SJCRH30 (cell line): ENCODE measurements at regions not wholly inside any gene's neighbourhood (a gene's known extent, or its start where the extent isn't known, plus 50 kb on each side); places are given as distances from the start of the nearest gene placed in this dataset.
"Not testable (repeated sequence)": the region's sequence is repeated elsewhere in the genome, so short reads cannot be mapped to it uniquely, and the experiment has no call there.

ENCODE experiments used
- DNase-seq, 2 experiments: peaks; one replicate each; pipeline ENCODE4 v3.0.0-alpha.2; 2015 to 2020
- H3K27ac ChIP-seq: fragments of 250-450 bp; sonication (Bioruptor Pico); 2 replicates; pipeline ENCODE4 v1.5.1; 2020; ENCODE audit warnings: mild to moderate bottlenecking, moderate library complexity
- H3K27me3 ChIP-seq: fragments of 250-450 bp; sonication (Bioruptor Pico); 2 replicates; pipeline ENCODE4 v1.5.1; 2020; ENCODE audit warnings: mild to moderate bottlenecking, moderate library complexity
- H3K36me3 ChIP-seq: fragments of 250-450 bp; sonication (Bioruptor Pico); 2 replicates; pipeline ENCODE4 v1.5.1; 2020; ENCODE audit warnings: mild to moderate bottlenecking, moderate library complexity
- H3K4me1 ChIP-seq: fragments of 250-450 bp; sonication (Bioruptor Pico); 2 replicates; pipeline ENCODE4 v1.5.1; 2020; ENCODE audit warnings: mild to moderate bottlenecking, moderate library complexity
- H3K4me3 ChIP-seq: fragments of 250-450 bp; sonication (Bioruptor Pico); 2 replicates; pipeline ENCODE4 v1.5.1; 2020; ENCODE audit warnings: mild to moderate bottlenecking, moderate library complexity
- H3K9me3 ChIP-seq: fragments of 250-450 bp; sonication (Bioruptor Pico); replicated peaks from 2 replicates; pipeline ENCODE4 v1.5.1; 2020; ENCODE audit warnings: mild to moderate bottlenecking, moderate library complexity

DNA sequence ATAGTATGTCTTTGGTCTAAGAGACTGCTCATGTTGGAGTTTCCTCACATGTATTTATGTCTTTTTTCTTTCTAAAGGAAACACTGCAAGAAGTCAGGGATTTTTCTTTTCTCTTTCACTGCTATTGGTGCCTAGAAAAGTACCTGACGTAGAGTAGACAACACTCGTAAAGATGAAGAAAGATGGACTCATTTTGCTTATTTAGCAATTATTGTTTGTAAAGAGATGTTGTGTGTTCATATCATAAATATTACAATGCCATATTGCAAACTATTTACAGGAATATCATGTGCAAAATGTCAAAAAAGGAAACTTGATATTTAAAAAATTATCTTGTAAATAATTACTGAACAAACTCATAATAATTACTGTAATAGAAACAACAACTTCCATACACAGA, 2711.5 kb upstream of the PCDH20 start:
- no peaks in the 10 kb centered on the region for H3K27me3 ChIP-seq
- DNase-seq = no peak
- H3K9me3 ChIP-seq = no peaks in the 10 kb centered on the region
- no peak overlapping the region for H3K27ac ChIP-seq
- no peaks in the 10 kb centered on the region for H3K4me1 ChIP-seq
- no peak overlapping the region for H3K4me3 ChIP-seq
- H3K36me3 ChIP-seq = no peaks in the 10 kb centered on the region

- not testable (repeated sequence) for H3K9me3 ChIP-seq, H3K4me1 ChIP-seq, H3K27ac ChIP-seq, H3K4me3 ChIP-seq, DNase-seq, H3K27me3 ChIP-seq, H3K36me3 ChIP-seq
Observed at GRCh38 chr13:64121023-64121709, 2705.5 kb upstream of the PCDH20 start.

DNA sequence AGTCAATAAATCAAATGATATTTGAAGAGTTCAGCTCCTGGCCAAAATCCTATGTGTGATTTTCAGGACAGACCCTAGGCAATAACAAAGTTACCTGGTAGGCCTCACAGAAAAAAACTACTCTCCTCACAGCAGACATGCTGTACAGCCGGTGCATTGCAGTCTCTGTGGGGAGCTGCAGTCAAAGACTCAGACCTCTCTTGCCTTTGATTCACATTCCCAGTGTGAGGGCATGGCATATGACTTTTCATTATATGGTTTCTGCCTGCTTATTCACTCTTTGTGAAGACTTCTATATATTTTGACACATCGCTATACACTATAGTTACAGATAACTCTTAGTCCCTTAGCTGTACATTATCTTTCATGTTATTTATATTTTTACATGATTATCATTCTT, 2684.3 kb upstream of the PCDH20 start:
- H3K9me3 ChIP-seq = no peaks in the 10 kb centered on the region
- no peak overlapping the region for H3K27ac ChIP-seq
- H3K4me1 ChIP-seq = no peaks in the 10 kb centered on the region
- H3K4me3 ChIP-seq = no peak overlapping the region
- DNase-seq = no peak
- no peaks in the 10 kb centered on the region for H3K27me3 ChIP-seq
- no peaks in the 10 kb centered on the region for H3K36me3 ChIP-seq

DNA sequence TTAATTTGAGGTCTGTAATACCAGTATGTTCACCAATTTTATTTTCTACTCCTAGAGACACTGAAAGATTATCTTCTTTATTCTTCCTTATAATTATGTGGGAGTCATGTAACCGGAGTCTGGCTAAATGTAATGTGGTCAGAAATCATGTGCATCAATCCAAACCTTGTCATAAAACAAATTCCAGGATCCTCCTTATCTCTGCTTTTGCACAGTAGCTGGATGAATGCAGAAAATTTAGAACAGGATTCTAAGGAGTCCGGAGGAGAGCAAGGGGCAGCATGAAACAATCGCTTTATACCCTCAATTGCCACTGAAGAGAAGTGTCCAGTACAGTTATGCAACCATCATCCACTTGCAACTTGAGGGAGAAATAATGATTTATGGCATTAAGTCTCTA, 2674.7 kb upstream of the PCDH20 start:
- H3K4me3 ChIP-seq = no peak overlapping the region
- no peaks in the 10 kb centered on the region for H3K9me3 ChIP-seq
- H3K27ac ChIP-seq = no peak overlapping the region
- no peaks in the 10 kb centered on the region for H3K4me1 ChIP-seq
- no peaks in the 10 kb centered on the region for H3K27me3 ChIP-seq
- DNase-seq = no peak
- no peaks in the 10 kb centered on the region for H3K36me3 ChIP-seq

- Histone ChIP-seq H3K4me3 (no peak overlapping the region), H3K9me3 (no peaks in the 10 kb centered on the region), H3K27ac (no peak overlapping the region), H3K36me3 (no peaks in the 10 kb centered on the region), H3K4me1 (no peaks in the 10 kb centered on the region), H3K27me3 (no peaks in the 10 kb centered on the region)
- DNase-seq = no peak
Observed at GRCh38 chr13:64088491-64088890, 2672.8 kb upstream of the PCDH20 start.

GRCh38 chr13:64087624-64088023, 2672.0 kb upstream of the PCDH20 start:
- no peaks in the 10 kb centered on the region for H3K27me3 ChIP-seq
- H3K9me3 ChIP-seq = no peaks in the 10 kb centered on the region
- no peaks in the 10 kb centered on the region for H3K4me1 ChIP-seq
- DNase-seq = no peak
- no peaks in the 10 kb centered on the region for H3K36me3 ChIP-seq
- H3K27ac ChIP-seq = no peak overlapping the region
- no peak overlapping the region for H3K4me3 ChIP-seq

GRCh38 chr13:64083811-64084210, 2668.2 kb upstream of the PCDH20 start:
- H3K4me3 ChIP-seq = no peak overlapping the region
- H3K27ac ChIP-seq = no peak overlapping the region
- no peak for DNase-seq

GRCh38 chr13:64083396-64083795, 2667.7 kb upstream of the PCDH20 start:
- Histone ChIP-seq H3K9me3 (no peaks in the 10 kb centered on the region), H3K4me1 (no peaks in the 10 kb centered on the region), H3K27ac (no peak overlapping the region), H3K27me3 (no peaks in the 10 kb centered on the region), H3K36me3 (no peaks in the 10 kb centered on the region), H3K4me3 (no peak overlapping the region)
- no peak for DNase-seq

More at GRCh38 chr13:64083811-64084210, 2668.2 kb upstream of the PCDH20 start:
- Histone ChIP-seq H3K36me3 (no peaks in the 10 kb centered on the region), H3K9me3 (no peaks in the 10 kb centered on the region), H3K4me1 (no peaks in the 10 kb centered on the region), H3K27me3 (no peaks in the 10 kb centered on the region)

GRCh38 chr13:64078480-64078936, 2662.9 kb upstream of the PCDH20 start:
- DNase-seq = no peak
- no peaks in the 10 kb centered on the region for H3K27me3 ChIP-seq

GRCh38 chr13:64078025-64078424, 2662.4 kb upstream of the PCDH20 start:
- no peaks in the 10 kb centered on the region for H3K4me1 ChIP-seq
- DNase-seq = no peak

More at GRCh38 chr13:64078480-64078936, 2662.9 kb upstream of the PCDH20 start:
- no peaks in the 10 kb centered on the region for H3K9me3 ChIP-seq
- H3K4me1 ChIP-seq = no peaks in the 10 kb centered on the region
- H3K4me3 ChIP-seq = no peak overlapping the region
- H3K27ac ChIP-seq = no peak overlapping the region
- no peaks in the 10 kb centered on the region for H3K36me3 ChIP-seq

DNA sequence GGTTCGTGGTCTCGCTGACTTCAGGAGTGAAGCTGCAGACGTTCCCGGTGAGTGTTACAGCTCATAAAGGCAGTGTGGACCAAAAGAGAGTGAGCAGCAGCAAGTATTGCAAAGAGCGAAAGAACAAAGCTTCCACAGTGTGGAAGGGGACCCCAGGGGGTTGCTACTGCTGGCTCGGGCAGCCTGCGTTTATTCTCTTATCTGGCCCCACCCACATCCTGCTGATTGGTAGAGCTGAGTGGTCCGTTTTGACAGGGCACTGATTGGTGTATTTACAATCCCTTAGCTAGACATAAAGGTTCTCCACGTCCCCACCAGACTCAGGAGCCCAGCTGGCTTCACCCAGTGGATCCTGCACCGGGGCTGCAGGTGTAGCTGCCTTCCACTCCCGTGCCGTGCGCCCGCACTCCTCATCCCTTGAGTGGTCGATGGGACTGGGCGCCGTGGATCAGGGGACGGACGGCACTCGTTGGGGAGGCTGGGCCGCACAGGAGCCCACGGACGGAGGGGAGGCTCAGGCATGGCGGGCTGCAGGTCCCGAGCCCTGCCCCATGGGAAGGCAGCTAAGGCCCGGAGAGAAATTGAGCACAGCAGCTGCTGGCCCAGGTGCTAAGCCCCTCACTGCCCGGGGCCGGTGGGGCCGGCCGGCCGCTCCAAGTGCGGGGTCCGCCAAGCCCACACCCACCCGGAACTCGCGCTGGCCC, 2661.6 kb upstream of the PCDH20 start:
- not testable (repeated sequence) for H3K9me3 ChIP-seq, H3K4me3 ChIP-seq, H3K27me3 ChIP-seq, H3K4me1 ChIP-seq, H3K27ac ChIP-seq, H3K36me3 ChIP-seq, DNase-seq

More at GRCh38 chr13:64078025-64078424, 2662.4 kb upstream of the PCDH20 start:
- Histone ChIP-seq H3K9me3 (no peaks in the 10 kb centered on the region), H3K36me3 (no peaks in the 10 kb centered on the region), H3K27me3 (no peaks in the 10 kb centered on the region), H3K4me3 (no peak overlapping the region), H3K27ac (no peak overlapping the region)

- Histone ChIP-seq H3K36me3 (no peaks in the 10 kb centered on the region), H3K4me1 (no peaks in the 10 kb centered on the region), H3K4me3 (no peak overlapping the region), H3K27me3 (no peaks in the 10 kb centered on the region), H3K27ac (no peak overlapping the region), H3K9me3 (no peaks in the 10 kb centered on the region)
- DNase-seq = no peak
Observed at GRCh38 chr13:64075543-64076271, 2660.1 kb upstream of the PCDH20 start.

- no peaks in the 10 kb centered on the region for H3K9me3 ChIP-seq
- no peaks in the 10 kb centered on the region for H3K27me3 ChIP-seq
- H3K4me1 ChIP-seq = no peaks in the 10 kb centered on the region
- DNase-seq = no peak
- H3K36me3 ChIP-seq = no peaks in the 10 kb centered on the region
- H3K4me3 ChIP-seq = no peak overlapping the region
- H3K27ac ChIP-seq = no peak overlapping the region
Observed at GRCh38 chr13:64074971-64075474, 2659.4 kb upstream of the PCDH20 start.

GRCh38 chr13:64073203-64073602, 2657.6 kb upstream of the PCDH20 start:
- H3K27me3 ChIP-seq = no peaks in the 10 kb centered on the region
- no peaks in the 10 kb centered on the region for H3K4me1 ChIP-seq

GRCh38 chr13:64071352-64071751, 2655.7 kb upstream of the PCDH20 start:
- H3K4me1 ChIP-seq = no peaks in the 10 kb centered on the region
- no peak overlapping the region for H3K4me3 ChIP-seq
- H3K9me3 ChIP-seq = no peaks in the 10 kb centered on the region
- no peak overlapping the region for H3K27ac ChIP-seq
- no peak for DNase-seq
- no peaks in the 10 kb centered on the region for H3K27me3 ChIP-seq
- H3K36me3 ChIP-seq = no peaks in the 10 kb centered on the region

More at GRCh38 chr13:64073203-64073602, 2657.6 kb upstream of the PCDH20 start:
- Histone ChIP-seq H3K4me3 (no peak overlapping the region), H3K36me3 (no peaks in the 10 kb centered on the region), H3K9me3 (no peaks in the 10 kb centered on the region), H3K27ac (no peak overlapping the region)
- no peak for DNase-seq
